Adrenal gland (tissue), 9 donors: ENCODE measurements at regions not wholly inside any gene's neighbourhood (a gene's known extent, or its start where the extent isn't known, plus 50 kb on each side); places are given as distances from the start of the nearest gene placed in this dataset.
A peak's percentile ranks its signal among the peaks of the same experiment; 100 is the strongest.

Source experiments
- DNase-seq, 7 donors: peaks; one replicate each; pipeline ENCODE4 v3.0.0-alpha.2; 2019 to 2020
- H3K27ac ChIP-seq, 5 donors: fragments of 200-600 bp; sonication (generic) in 4 of 5; 1 replicate in 3 of 5; 2 replicates in 2 of 5; pipeline versions ENCODE4 v1.5.1 to v1.8.0; 2016 to 2020; ENCODE audit warnings: mild to moderate bottlenecking in 1 of 5
- H3K27me3 ChIP-seq: fragments of 200-600 bp; 2 replicates; pipeline ENCODE4 v1.8.0; 2021
- H3K36me3 ChIP-seq, 2 donors: fragments of 200-600 bp; replicated peaks in 1 of 2; 1 replicate in 1 of 2; 2 replicates in 1 of 2; pipeline versions ENCODE4 v1.5.1 to v1.8.0; 2018 to 2022
- H3K4me1 ChIP-seq, 2 donors: fragments of 200-600 bp; replicated peaks in 1 of 2; 1 replicate in 1 of 2; 2 replicates in 1 of 2; pipeline versions ENCODE4 v1.5.1 to v1.8.0; 2018 to 2021
- H3K4me3 ChIP-seq, 4 donors: fragments of 200-600 bp; sonication (generic) in 3 of 4; one replicate each; pipeline ENCODE4 v1.5.1; 2016 to 2018
- H3K9me3 ChIP-seq, 3 donors: fragments of 200-600 bp; sonication (generic) in 1 of 3; replicated peaks in 1 of 3; 1 replicate in 2 of 3; 2 replicates in 1 of 3; pipeline versions ENCODE4 v1.5.1 to v1.8.0; 2016 to 2021
- CTCF ChIP-seq, 6 experiments: fragments of 450-650 bp in 4 of 6; fragments of 200-600 bp in 2 of 6; sonication (generic) in 1 of 6; IDR thresholded peaks; 1 replicate in 5 of 6; 2 replicates in 1 of 6; pipeline versions ENCODE4 v1.5.1 to v1.8.0; 2016 to 2021; ENCODE audit warnings: antibody characterized with exemption in 6 of 6, mild to moderate bottlenecking in 2 of 6, moderate library complexity in 1 of 6
- POLR2A ChIP-seq, 2 donors: fragments of 450-650 bp; IDR thresholded peaks; one replicate each; pipeline ENCODE4 v1.6.1; 2017; ENCODE audit warnings: antibody characterized with exemption in 2 of 2, mild to moderate bottlenecking in 2 of 2, moderate library complexity in 1 of 2
- WGBS, 4 donors: extraction: QIAGEN DNeasy Blood & Tissue Kit in 2 of 4; methylation state at CpG; one replicate each; pipeline versions ENCODE4 v1.1.5 to v1.1.7; 2013 to 2017; 5-methylcytosine and 5-hydroxymethylcytosine counted together
- intact Hi-C, 2 donors: fragments of 100-400 bp; cut with DNase I; formaldehyde crosslinking; loops; one replicate each; pipeline versions ENCODE4 v1.14.1 to v1.15.0; 2022 to 2023
- donor health status: healthy with polysubstance abuse.
- donor health status: Bipolar disorder and iron deficiency.
- donor health status: DM: yes; HTN: yes; CAD: no.
- donor health status: DM: no; HTN: no; CAD: no.
- donor health status: DM: no; HTN: no; CAD: no.

GRCh38 chr1:232579958-232580941 lies 49.7 kb downstream of the SIPA1L2 start:
- Histone ChIP-seq H3K9me3 (no peaks in the 10 kb centered on the region), H3K4me3 (no peak overlapping the region), H3K27me3 (no peaks in the 10 kb centered on the region), H3K27ac (peak overlapping the region in 1 of 5 donors; percentile 24), H3K4me1 (peaks cover 7 to 30% of the 10 kb centered on the region in 2 donors), H3K36me3 (no peaks in the 10 kb centered on the region)
- peak in 4 of 7 donors; percentile 33 to 63 (median 52) for DNase-seq
- WGBS, 4 donors = 59 to 69% (median 64%) methylated on average over 3 of the region's 3 CpGs
- intact Hi-C loops = no loop called here
- TF ChIP-seq POLR2A (IDR thresholded peaks at IDR 0.05) (no peak), CTCF (IDR thresholded peaks at IDR 0.05) (no peak)

- Histone ChIP-seq H3K9me3 (no peaks in the 10 kb centered on the region), H3K36me3 (no peaks in the 10 kb centered on the region), H3K4me1 (peaks cover 10 to 33% of the 10 kb centered on the region in 2 donors), H3K27ac (peak overlapping the region in 2 of 5 donors; percentile 54), H3K4me3 (no peak overlapping the region), H3K27me3 (no peaks in the 10 kb centered on the region)
- DNase-seq = no peak
- TF ChIP-seq POLR2A (IDR thresholded peaks at IDR 0.05) = no peak
- TF ChIP-seq CTCF (IDR thresholded peaks at IDR 0.05) = no peak
- 54 to 63% (median 59%) methylated on average over 1 of the region's 1 CpG for WGBS, 4 donors
- intact Hi-C loops = no loop called here
Measured at GRCh38 chr1:232579466-232579865, 50.5 kb downstream of the SIPA1L2 start.

- WGBS, 4 donors = 63 to 77% (median 70%) methylated on average over 3 of the region's 3 CpGs
- Histone ChIP-seq H3K4me1 (peaks cover 10 to 33% of the 10 kb centered on the region in 2 donors), H3K27me3 (no peaks in the 10 kb centered on the region), H3K36me3 (no peaks in the 10 kb centered on the region), H3K27ac (peak overlapping the region in 2 of 5 donors; percentile 54), H3K4me3 (no peak overlapping the region), H3K9me3 (no peaks in the 10 kb centered on the region)
- no peak for DNase-seq
- intact Hi-C loops = no loop called here
- TF ChIP-seq POLR2A (IDR thresholded peaks at IDR 0.05) = no peak
- TF ChIP-seq CTCF (IDR thresholded peaks at IDR 0.05) = no peak
Measured at GRCh38 chr1:232578651-232579195, 51.2 kb downstream of the SIPA1L2 start.

GRCh38 chr1:232577772-232578171 lies 52.2 kb downstream of the SIPA1L2 start:
- no peak overlapping the region for H3K4me3 ChIP-seq
- H3K27me3 ChIP-seq = no peaks in the 10 kb centered on the region
- no peak for TF ChIP-seq POLR2A (IDR thresholded peaks at IDR 0.05)
- TF ChIP-seq CTCF (IDR thresholded peaks at IDR 0.05) = no peak
- H3K4me1 ChIP-seq = peaks cover 10 to 33% of the 10 kb centered on the region in 2 donors
- H3K9me3 ChIP-seq = no peaks in the 10 kb centered on the region
- H3K36me3 ChIP-seq = no peaks in the 10 kb centered on the region
- peak overlapping the region in 1 of 5 donors; percentile 26 for H3K27ac ChIP-seq
- intact Hi-C loops = no loop called here
- no peak for DNase-seq
- WGBS, 4 donors = 81 to 91% (median 84%) methylated on average over 2 of the region's 2 CpGs
